ENCODE measurements at regions not wholly inside any gene's neighbourhood (a gene's known extent, or its start where the extent isn't known, plus 50 kb on each side); places are given as distances from the start of the nearest gene placed in this dataset.

DNA sequence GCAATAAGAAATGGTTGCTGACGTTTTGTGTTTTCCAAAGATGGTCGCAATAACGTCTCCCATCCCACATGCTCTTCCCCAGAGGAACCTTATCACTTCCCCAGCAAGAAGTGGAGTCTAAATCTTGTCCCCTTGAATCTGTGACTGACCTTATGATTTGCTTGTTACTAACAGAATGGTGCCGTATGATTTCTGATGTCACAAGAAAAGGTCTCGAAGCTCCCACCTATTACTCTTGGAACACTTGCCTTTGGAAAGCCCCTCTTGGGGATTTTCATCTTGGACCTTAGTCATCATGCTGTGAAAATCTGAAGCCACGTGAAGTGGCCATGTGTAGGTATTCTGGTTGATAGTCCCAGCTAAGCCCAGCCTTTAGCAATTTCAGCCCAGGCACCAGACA lies 86.2 kb upstream of the GLS start:
- no peak for TF ChIP-seq POLR2A (IDR thresholded peaks at IDR 0.05)
- TF ChIP-seq EP300 (IDR thresholded peaks at IDR 0.05; ENCODE audit: low read depth): no peak
- TF ChIP-seq, protein P1, sequence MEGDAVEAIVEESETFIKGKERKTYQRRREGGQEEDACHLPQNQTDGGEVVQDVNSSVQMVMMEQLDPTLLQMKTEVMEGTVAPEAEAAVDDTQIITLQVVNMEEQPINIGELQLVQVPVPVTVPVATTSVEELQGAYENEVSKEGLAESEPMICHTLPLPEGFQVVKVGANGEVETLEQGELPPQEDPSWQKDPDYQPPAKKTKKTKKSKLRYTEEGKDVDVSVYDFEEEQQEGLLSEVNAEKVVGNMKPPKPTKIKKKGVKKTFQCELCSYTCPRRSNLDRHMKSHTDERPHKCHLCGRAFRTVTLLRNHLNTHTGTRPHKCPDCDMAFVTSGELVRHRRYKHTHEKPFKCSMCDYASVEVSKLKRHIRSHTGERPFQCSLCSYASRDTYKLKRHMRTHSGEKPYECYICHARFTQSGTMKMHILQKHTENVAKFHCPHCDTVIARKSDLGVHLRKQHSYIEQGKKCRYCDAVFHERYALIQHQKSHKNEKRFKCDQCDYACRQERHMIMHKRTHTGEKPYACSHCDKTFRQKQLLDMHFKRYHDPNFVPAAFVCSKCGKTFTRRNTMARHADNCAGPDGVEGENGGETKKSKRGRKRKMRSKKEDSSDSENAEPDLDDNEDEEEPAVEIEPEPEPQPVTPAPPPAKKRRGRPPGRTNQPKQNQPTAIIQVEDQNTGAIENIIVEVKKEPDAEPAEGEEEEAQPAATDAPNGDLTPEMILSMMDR (IDR thresholded peaks at IDR 0.05): no peak

Data from transverse colon (tissue), 3 donors.